IMR-90 (cell line): ENCODE measurements at regions not wholly inside any gene's neighbourhood (a gene's known extent, or its start where the extent isn't known, plus 50 kb on each side); places are given as distances from the start of the nearest gene placed in this dataset.
"Not testable (repeated sequence)": the region's sequence is repeated elsewhere in the genome, so short reads cannot be mapped to it uniquely, and the experiment has no call there.

Experiments used
- ATAC-seq: fragments of 200-7000 bp; cut with Tn5 transposase; 2 replicates; pipeline ENCODE4 v1.9.1; 2020; ENCODE audit warnings: low read depth, mild to moderate bottlenecking, moderate library complexity
- BruUV-seq: library from RNA; stranded (reverse); fragments of 400-500 nt; replicated peaks from 2 replicates; lab custom pipeline; 2021; lab: Mats Ljungman, UMichigan
- CTCF ChIA-PET: fragments of 300-600 bp; formaldehyde crosslinking; extraction: SDS; loops from one replicate; lab custom pipeline; 2021; ENCODE audit warnings: antibody characterized with exemption; lab: Yijun Ruan, JAX
- POLR2A ChIA-PET: fragments of 300-600 bp; sonication (Branson Sonifier 250); formaldehyde crosslinking; loops from one replicate; lab custom pipeline; 2022; ENCODE audit warnings: antibody characterized with exemption; ENCODE audit not compliant: unreplicated experiment; lab: Charles Lee
- DNase-seq: peaks from one replicate; pipeline ENCODE4 v3.0.0; 2013
- H2AFZ ChIP-seq: replicated peaks from 2 replicates; pipeline ENCODE3; 2013; ENCODE audit warnings: low read length, mild to moderate bottlenecking; ENCODE audit not compliant: poor library complexity
- H2AK5ac ChIP-seq: 2 replicates; pipeline ENCODE4 v1.6.1; 2013; ENCODE audit warnings: low read depth, low read length, inconsistent platforms
- H2AK9ac ChIP-seq: replicated peaks from 2 replicates; pipeline ENCODE3; 2013; ENCODE audit warnings: mild to moderate bottlenecking, low read depth, low read length, moderate library complexity; ENCODE audit not compliant: poor library complexity
- H2BK120ac ChIP-seq: 2 replicates; pipeline ENCODE4 v1.6.1; 2013; ENCODE audit warnings: low read depth, low read length, inconsistent platforms
- H2BK15ac ChIP-seq: 3 replicates; pipeline ENCODE4 v1.6.1; 2013; ENCODE audit warnings: low read depth, low read length, inconsistent platforms
- H2BK20ac ChIP-seq: 2 replicates; pipeline ENCODE4 v1.6.1; 2013; ENCODE audit warnings: low read depth, mild to moderate bottlenecking, inconsistent platforms, low read length, moderate library complexity
- H2BK5ac ChIP-seq: 2 replicates; pipeline ENCODE4 v1.6.1; 2013; ENCODE audit warnings: mild to moderate bottlenecking, low read depth, low read length, inconsistent platforms; ENCODE audit not compliant: poor library complexity, severe bottlenecking
- H3K14ac ChIP-seq: replicated peaks from 2 replicates; pipeline ENCODE4 v1.6.1; 2013; ENCODE audit warnings: low read depth, low read length, inconsistent platforms
- H3K18ac ChIP-seq: 2 replicates; pipeline ENCODE4 v1.6.1; 2013; ENCODE audit warnings: low read depth, low read length, control low read depth
- H3K23ac ChIP-seq: 2 replicates; pipeline ENCODE4 v1.6.1; 2013; ENCODE audit warnings: low read depth, low read length, inconsistent platforms
- H3K27ac ChIP-seq: 2 replicates; pipeline ENCODE4 v1.5.1; 2013; ENCODE audit warnings: mild to moderate bottlenecking, control low read depth, low read length; ENCODE audit not compliant: insufficient read depth
- H3K27me3 ChIP-seq: 2 replicates; pipeline ENCODE4 v1.6.1; 2013; ENCODE audit warnings: low read length; ENCODE audit not compliant: control insufficient read depth, insufficient read depth
- H3K36me3 ChIP-seq: 2 replicates; pipeline ENCODE4 v1.6.1; 2013; ENCODE audit warnings: low read length, mixed read lengths; ENCODE audit not compliant: control insufficient read depth, insufficient read depth
- H3K4ac ChIP-seq: 2 replicates; pipeline ENCODE4 v1.6.1; 2013; ENCODE audit warnings: low read depth, low read length, inconsistent platforms
- H3K4me1 ChIP-seq: 2 replicates; pipeline ENCODE4 v1.6.1; 2013; ENCODE audit warnings: low read length, mixed read lengths; ENCODE audit not compliant: control insufficient read depth, insufficient read depth
- H3K4me2 ChIP-seq: 2 replicates; pipeline ENCODE4 v1.6.1; 2013; ENCODE audit warnings: low read depth, mild to moderate bottlenecking, control low read depth, low read length, moderate library complexity
- H3K4me3 ChIP-seq: 2 replicates; pipeline ENCODE4 v1.5.1; 2013; ENCODE audit warnings: low read depth, mild to moderate bottlenecking, control low read depth, low read length, moderate library complexity; ENCODE audit not compliant: insufficient read depth
- H3K56ac ChIP-seq: 2 replicates; pipeline ENCODE4 v1.6.1; 2013; ENCODE audit warnings: low read length, inconsistent platforms; ENCODE audit not compliant: insufficient read depth; ENCODE audit errors: extremely low read depth
- H3K79me1 ChIP-seq, 2 experiments: 2 replicates each; pipeline ENCODE4 v1.6.1; 2013; ENCODE audit warnings: low read length in 2 of 2, inconsistent platforms in 1 of 2, low read depth in 1 of 2
- H3K9ac ChIP-seq: 2 replicates; pipeline ENCODE4 v1.6.1; 2013; ENCODE audit warnings: low read depth, low read length, control low read depth
- H3K9me1 ChIP-seq: 2 replicates; pipeline ENCODE4 v1.6.1; 2013; ENCODE audit warnings: low read length, inconsistent platforms; ENCODE audit not compliant: insufficient read depth
- H3K9me3 ChIP-seq: 2 replicates; pipeline ENCODE4 v1.6.1; 2013; ENCODE audit warnings: low read length; ENCODE audit not compliant: control insufficient read depth, insufficient read depth
- H4K20me1 ChIP-seq: 2 replicates; pipeline ENCODE4 v1.6.1; 2013; ENCODE audit warnings: low read length, inconsistent platforms; ENCODE audit not compliant: insufficient read depth
- H4K5ac ChIP-seq: 2 replicates; pipeline ENCODE4 v1.6.1; 2013; ENCODE audit warnings: mild to moderate bottlenecking, low read depth, low read length, control low read depth
- H4K8ac ChIP-seq, 2 experiments: 2 replicates each; pipeline ENCODE4 v1.6.1; 2013; ENCODE audit warnings: low read depth in 2 of 2, low read length in 2 of 2, control low read depth in 1 of 2, inconsistent platforms in 1 of 2
- H4K91ac ChIP-seq: 2 replicates; pipeline ENCODE4 v1.6.1; 2013; ENCODE audit warnings: low read depth, low read length, inconsistent platforms; ENCODE audit not compliant: insufficient read depth
- WGBS, 2 experiments: methylation state at CpG; one replicate each; pipeline versions ENCODE4 v1.1.5 to v1.1.7; 2013; ENCODE audit warnings: missing lambda C conversion rate in 2 of 2; ENCODE audit not compliant: insufficient read length in 1 of 2; ENCODE audit errors: extremely low coverage in 2 of 2; 5-methylcytosine and 5-hydroxymethylcytosine counted together
- dilution Hi-C: fragments of 300-500 bp; cut with HindIII; formaldehyde crosslinking; loops from one replicate; pipeline ENCODE4 v1.14.3; 2018; ENCODE audit warnings: low sequenced_read_pairs; ENCODE audit not compliant: unreplicated experiment
- in situ Hi-C: fragments of 300-500 bp; cut with MboI; formaldehyde crosslinking; loops from 3 replicates; pipeline ENCODE4 v1.14.3; 2019; ENCODE audit warnings: low sequenced_read_pairs, inconsistent platforms, mixed read lengths
- intact Hi-C: fragments of 100-400 bp; cut with micrococcal nuclease; formaldehyde crosslinking; loops from 2 replicates; pipeline ENCODE4 v1.10.0; 2022

- H3K4ac ChIP-seq, H2AFZ ChIP-seq, H4K20me1 ChIP-seq, H3K18ac ChIP-seq, H3K4me1 ChIP-seq, H4K5ac ChIP-seq, H2BK5ac ChIP-seq, H4K8ac ChIP-seq, H3K9me3 ChIP-seq, BruUV-seq, H2AK9ac ChIP-seq, POLR2A ChIA-PET, CTCF ChIA-PET, H3K9me1 ChIP-seq, ATAC-seq, intact Hi-C loops, H2AK5ac ChIP-seq, H3K36me3 ChIP-seq, H3K9ac ChIP-seq, H3K27ac ChIP-seq, H2BK15ac ChIP-seq, H3K4me3 ChIP-seq, DNase-seq, dilution Hi-C loops, H3K23ac ChIP-seq, H3K14ac ChIP-seq, H4K91ac ChIP-seq, H3K56ac ChIP-seq, H3K79me1 ChIP-seq, H2BK120ac ChIP-seq, H3K4me2 ChIP-seq, H3K27me3 ChIP-seq, in situ Hi-C loops, H2BK20ac ChIP-seq: not testable (repeated sequence)
- no CpG with 5 or more reads among the region's 4 CpGs for WGBS, 2 experiments
Observed at GRCh38 chr5:38705529-38705928, 140.3 kb upstream of the OSMR start.
